Colonic mucosa (tissue), 4 donors: ENCODE measurements at regions not wholly inside any gene's neighbourhood (a gene's known extent, or its start where the extent isn't known, plus 50 kb on each side); places are given as distances from the start of the nearest gene placed in this dataset.

Source experiments
- DNase-seq: peaks from one replicate; pipeline ENCODE4 v3.0.0-alpha.2; 2020
- H3K27ac ChIP-seq: fragments of 200-600 bp; one replicate; pipeline ENCODE4 v1.8.0; 2021
- H3K27me3 ChIP-seq: fragments of 200-600 bp; one replicate; pipeline ENCODE4 v1.8.0; 2021
- H3K36me3 ChIP-seq: fragments of 200-600 bp; one replicate; pipeline ENCODE4 v1.8.0; 2021
- H3K4me1 ChIP-seq: fragments of 200-600 bp; one replicate; pipeline ENCODE4 v1.8.0; 2021; ENCODE audit warnings: mild to moderate bottlenecking
- H3K4me3 ChIP-seq: fragments of 200-600 bp; one replicate; pipeline ENCODE4 v1.8.0; 2021
- H3K9ac ChIP-seq, 2 donors: one replicate each; pipeline ENCODE4 v1.7.0; 2013; ENCODE audit warnings: control low read depth in 2 of 2, low read depth in 2 of 2, low read length in 2 of 2
- H3K9me3 ChIP-seq: fragments of 200-600 bp; one replicate; pipeline ENCODE4 v1.8.0; 2021
- intact Hi-C: fragments of 100-400 bp; cut with DNase I; formaldehyde crosslinking; loops from one replicate; pipeline ENCODE4 v1.14.1; 2022
- TF ChIP-seq, protein P1 (sequence below): fragments of 200-600 bp; IDR thresholded peaks from one replicate; pipeline ENCODE4 v1.8.0; 2022; ENCODE audit warnings: antibody characterized with exemption, mild to moderate bottlenecking
- donor health status: healthy.
- donor health status: DM: no; HTN: no; CAD: no.
- donor health status: DM: no; HTN: no; CAD: no.

DNA sequence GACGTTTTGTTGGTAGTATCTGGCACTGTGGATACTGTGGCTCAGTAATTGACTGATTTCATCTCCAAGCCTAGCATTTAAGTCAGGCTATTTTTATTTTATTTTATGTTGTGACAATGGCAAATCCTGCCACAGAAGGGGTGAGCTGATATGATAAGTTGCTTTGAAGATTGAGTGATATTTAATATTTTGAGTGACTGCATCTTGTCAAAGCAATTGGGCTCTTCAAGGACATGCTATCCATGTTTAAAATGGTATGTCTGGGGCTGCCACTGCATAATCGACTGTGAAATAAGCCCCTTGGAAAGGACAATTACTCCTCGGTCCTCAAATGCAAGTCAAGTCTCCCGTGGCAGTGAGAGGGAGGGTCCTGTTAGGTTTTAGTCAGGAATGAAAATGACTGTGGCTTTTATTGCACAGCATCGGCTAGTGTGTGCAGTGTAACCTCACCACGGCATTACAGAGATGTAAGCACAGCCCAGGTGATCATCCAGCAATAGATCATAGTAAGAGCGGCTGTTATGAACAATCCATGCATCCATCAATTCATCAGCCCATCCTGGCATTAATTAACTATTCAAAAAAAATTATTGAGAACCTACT lies 178.2 kb downstream of the GBA3 start:
- H3K27me3 ChIP-seq: no peaks in the 10 kb centered on the region
- H3K9ac ChIP-seq: no peak overlapping the region
- TF ChIP-seq, protein P1, sequence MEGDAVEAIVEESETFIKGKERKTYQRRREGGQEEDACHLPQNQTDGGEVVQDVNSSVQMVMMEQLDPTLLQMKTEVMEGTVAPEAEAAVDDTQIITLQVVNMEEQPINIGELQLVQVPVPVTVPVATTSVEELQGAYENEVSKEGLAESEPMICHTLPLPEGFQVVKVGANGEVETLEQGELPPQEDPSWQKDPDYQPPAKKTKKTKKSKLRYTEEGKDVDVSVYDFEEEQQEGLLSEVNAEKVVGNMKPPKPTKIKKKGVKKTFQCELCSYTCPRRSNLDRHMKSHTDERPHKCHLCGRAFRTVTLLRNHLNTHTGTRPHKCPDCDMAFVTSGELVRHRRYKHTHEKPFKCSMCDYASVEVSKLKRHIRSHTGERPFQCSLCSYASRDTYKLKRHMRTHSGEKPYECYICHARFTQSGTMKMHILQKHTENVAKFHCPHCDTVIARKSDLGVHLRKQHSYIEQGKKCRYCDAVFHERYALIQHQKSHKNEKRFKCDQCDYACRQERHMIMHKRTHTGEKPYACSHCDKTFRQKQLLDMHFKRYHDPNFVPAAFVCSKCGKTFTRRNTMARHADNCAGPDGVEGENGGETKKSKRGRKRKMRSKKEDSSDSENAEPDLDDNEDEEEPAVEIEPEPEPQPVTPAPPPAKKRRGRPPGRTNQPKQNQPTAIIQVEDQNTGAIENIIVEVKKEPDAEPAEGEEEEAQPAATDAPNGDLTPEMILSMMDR: no peak
- no peaks in the 10 kb centered on the region for H3K36me3 ChIP-seq
- H3K27ac ChIP-seq: no peak overlapping the region
- H3K9me3 ChIP-seq: no peaks in the 10 kb centered on the region
- no peaks in the 10 kb centered on the region for H3K4me1 ChIP-seq
- intact Hi-C loops: no loop called here
- DNase-seq: no peak
- H3K4me3 ChIP-seq: no peak overlapping the region

DNA sequence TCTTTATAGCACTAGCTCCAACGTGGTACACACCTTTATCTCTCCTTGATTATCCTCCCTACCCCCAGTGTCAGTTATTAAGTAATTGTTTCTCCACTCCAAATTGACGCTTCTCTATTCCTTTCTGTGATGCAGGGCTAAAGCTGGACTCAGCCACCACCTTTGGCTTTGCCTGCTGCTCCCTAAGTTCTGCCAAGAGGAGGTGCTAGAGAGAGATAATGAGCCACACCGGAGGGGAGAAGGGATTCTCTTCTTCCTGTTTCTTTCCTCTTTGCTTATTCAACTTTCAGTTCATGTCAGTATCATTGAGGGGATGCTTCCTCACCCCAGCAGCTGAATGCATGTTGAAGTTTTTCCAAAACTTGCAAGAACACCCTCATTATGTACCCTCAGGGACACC lies 176.5 kb downstream of the GBA3 start:
- H3K4me3 ChIP-seq: no peak overlapping the region
- H3K9ac ChIP-seq: no peak overlapping the region
- no peaks in the 10 kb centered on the region for H3K4me1 ChIP-seq
- intact Hi-C loops: no loop called here
- H3K36me3 ChIP-seq: no peaks in the 10 kb centered on the region
- no peak for DNase-seq
- TF ChIP-seq, protein P1: no peak
- no peaks in the 10 kb centered on the region for H3K9me3 ChIP-seq
- H3K27me3 ChIP-seq: no peaks in the 10 kb centered on the region
- no peak overlapping the region for H3K27ac ChIP-seq
